ENCODE measurements at regions not wholly inside any gene's neighbourhood (a gene's known extent, or its start where the extent isn't known, plus 50 kb on each side); places are given as distances from the start of the nearest gene placed in this dataset.
A peak's percentile ranks its signal among the peaks of the same experiment; 100 is the strongest.
"Not testable (repeated sequence)": the region's sequence is repeated elsewhere in the genome, so short reads cannot be mapped to it uniquely, and the experiment has no call there.

- H3K4me1 Mint-ChIP-seq, result no peaks in the 10 kb centered on the region
- no peak overlapping the region for H3K27ac Mint-ChIP-seq
- H3K27me3 Mint-ChIP-seq, result no peaks in the 10 kb centered on the region
- no peak for DNase-seq
- no peak for ATAC-seq
- H3K4me3 Mint-ChIP-seq, result no peak overlapping the region
- no peaks in the 10 kb centered on the region for H3K9me3 Mint-ChIP-seq (ENCODE audit: low read depth)
- CTCF ChIA-PET, result interaction anchor here (1.1 kb wide), 1 partner anchor 26 kb away, joined by 3 read pairs; no protein-coding TSS in a partner anchor
- no peaks in the 10 kb centered on the region for H3K36me3 Mint-ChIP-seq
Observed at GRCh38 chr2:129821445-129821844, 158.0 kb upstream of the RAB6C start.

DNA sequence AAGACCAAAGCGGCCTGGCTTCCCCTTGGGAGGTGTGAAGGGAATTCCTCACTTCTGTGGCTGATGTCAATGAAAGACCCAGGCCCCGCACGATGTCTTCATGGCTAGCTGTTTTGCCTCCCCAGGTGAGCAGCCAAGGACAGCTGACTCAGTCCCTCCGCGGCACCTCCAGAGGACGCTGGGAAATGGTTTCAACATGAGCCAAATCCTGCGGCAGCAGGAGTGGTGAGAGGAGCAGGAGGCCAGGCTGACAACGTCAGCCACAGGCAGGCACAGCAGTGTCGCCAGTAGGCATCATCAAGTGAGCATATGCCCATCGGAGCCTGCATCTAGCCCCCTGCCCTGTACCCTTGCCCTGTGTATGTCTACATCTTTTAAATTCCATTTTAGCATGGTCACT lies 156.4 kb upstream of the RAB6C start:
- no peak overlapping the region for H3K27ac Mint-ChIP-seq
- DNase-seq, result no peak
- CTCF ChIA-PET, result no interaction called here
- H3K27me3 Mint-ChIP-seq, result no peaks in the 10 kb centered on the region
- no peaks in the 10 kb centered on the region for H3K36me3 Mint-ChIP-seq
- H3K4me3 Mint-ChIP-seq, result no peak overlapping the region
- ATAC-seq, result no peak
- H3K4me1 Mint-ChIP-seq, result no peaks in the 10 kb centered on the region
- no peaks in the 10 kb centered on the region for H3K9me3 Mint-ChIP-seq (ENCODE audit: low read depth)

DNA sequence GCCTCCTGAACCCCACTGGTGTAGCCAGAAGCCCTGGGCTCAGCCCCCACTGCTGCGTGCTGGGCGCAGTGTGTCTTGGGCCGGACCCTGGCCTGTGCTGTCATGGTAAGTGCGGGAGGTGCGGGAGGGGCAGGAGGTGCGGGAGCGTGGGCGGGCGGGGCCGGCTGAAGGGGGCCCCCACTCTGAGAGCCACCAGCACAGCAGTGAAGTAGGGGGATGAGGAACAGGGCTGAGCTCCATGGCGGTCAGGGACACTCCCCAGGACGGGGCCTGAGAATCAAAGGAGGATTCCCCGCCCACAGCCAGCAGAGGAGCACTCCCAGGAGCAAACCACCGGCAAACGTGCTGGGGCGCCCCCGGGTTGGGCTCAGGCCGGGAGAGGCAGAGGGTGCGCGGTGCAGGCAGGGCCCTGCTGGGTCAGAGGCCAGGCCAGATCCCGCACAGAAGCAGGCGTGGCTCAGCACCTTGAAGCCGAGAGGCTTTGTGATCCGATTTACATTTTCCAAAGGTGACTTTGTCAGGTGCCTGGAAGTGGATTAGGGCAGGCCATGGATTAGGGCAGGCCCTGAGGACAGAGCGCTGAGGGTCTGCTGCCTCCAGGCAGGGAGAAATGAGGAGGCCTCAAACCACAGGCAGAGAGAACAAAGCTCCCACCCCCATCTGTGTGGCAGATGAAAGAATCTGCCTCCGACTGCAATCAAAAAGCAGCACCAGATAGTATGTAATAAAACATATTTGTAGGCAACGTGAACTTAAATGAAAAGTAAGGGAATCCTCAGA lies 152.0 kb upstream of the RAB6C start:
- H3K9me3 Mint-ChIP-seq (ENCODE audit: low read depth), result peaks cover 6% of the 10 kb centered on the region
- DNase-seq (no peak), ATAC-seq (no peak)
- CTCF ChIA-PET, result no interaction called here
- no peak overlapping the region for H3K27ac Mint-ChIP-seq
- H3K4me1 Mint-ChIP-seq, result no peaks in the 10 kb centered on the region
- H3K27me3 Mint-ChIP-seq, result no peaks in the 10 kb centered on the region
- H3K36me3 Mint-ChIP-seq, result no peaks in the 10 kb centered on the region
- no peak overlapping the region for H3K4me3 Mint-ChIP-seq

DNA sequence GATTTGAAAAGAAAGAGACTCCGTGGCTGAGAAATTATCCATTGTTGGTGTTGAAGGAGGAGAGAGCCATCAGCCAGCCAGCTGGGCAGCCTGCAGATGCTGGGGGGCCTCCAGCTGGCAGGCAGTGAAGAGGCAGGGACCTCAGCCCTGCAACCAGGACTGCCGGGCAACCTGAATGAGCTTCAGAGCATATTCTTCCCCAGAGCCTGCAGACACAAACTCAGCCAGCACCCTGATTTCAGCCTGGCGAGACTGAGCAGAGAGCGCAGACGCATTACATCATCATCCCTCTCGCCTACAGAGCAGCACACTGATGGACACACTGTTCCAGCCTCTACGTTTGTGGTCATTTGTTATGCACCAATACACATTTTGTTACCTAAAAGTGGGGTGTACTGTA lies 150.7 kb upstream of the RAB6C start:
- Mint-ChIP-seq H3K4me1 (no peaks in the 10 kb centered on the region), H3K27ac (no peak overlapping the region), H3K9me3 (ENCODE audit: low read depth) (peaks cover 8% of the 10 kb centered on the region), H3K4me3 (no peak overlapping the region), H3K36me3 (no peaks in the 10 kb centered on the region), H3K27me3 (no peaks in the 10 kb centered on the region)
- CTCF ChIA-PET, result no interaction called here
- ATAC-seq (no peak), DNase-seq (no peak)

- H3K4me1 Mint-ChIP-seq, result no peaks in the 10 kb centered on the region
- ATAC-seq (no peak), DNase-seq (no peak)
- H3K4me3 Mint-ChIP-seq, result no peak overlapping the region
- peaks cover 8% of the 10 kb centered on the region for H3K9me3 Mint-ChIP-seq (ENCODE audit: low read depth)
- no peak overlapping the region for H3K27ac Mint-ChIP-seq
- no peaks in the 10 kb centered on the region for H3K27me3 Mint-ChIP-seq
- CTCF ChIA-PET, result no interaction called here
- H3K36me3 Mint-ChIP-seq, result no peaks in the 10 kb centered on the region
Observed at GRCh38 chr2:129829588-129829987, 149.9 kb upstream of the RAB6C start.

GRCh38 chr2:129831018-129831417 lies 148.4 kb upstream of the RAB6C start:
- CTCF ChIA-PET, result no interaction called here
- H3K27ac Mint-ChIP-seq, result no peak overlapping the region
- H3K27me3 Mint-ChIP-seq, result no peaks in the 10 kb centered on the region
- DNase-seq, result no peak
- no peaks in the 10 kb centered on the region for H3K4me1 Mint-ChIP-seq
- peaks cover 8% of the 10 kb centered on the region for H3K9me3 Mint-ChIP-seq (ENCODE audit: low read depth)
- H3K4me3 Mint-ChIP-seq, result no peak overlapping the region
- H3K36me3 Mint-ChIP-seq, result no peaks in the 10 kb centered on the region
- no peak for ATAC-seq

GRCh38 chr2:129833465-129833864 lies 146.0 kb upstream of the RAB6C start:
- H3K4me1 Mint-ChIP-seq; H3K4me3 Mint-ChIP-seq; H3K36me3 Mint-ChIP-seq; CTCF ChIA-PET; ATAC-seq; H3K27me3 Mint-ChIP-seq; H3K9me3 Mint-ChIP-seq (ENCODE audit: low read depth); H3K27ac Mint-ChIP-seq; DNase-seq: not testable (repeated sequence)

- DNase-seq (no peak), ATAC-seq (no peak)
- no peaks in the 10 kb centered on the region for H3K9me3 Mint-ChIP-seq (ENCODE audit: low read depth)
- peaks cover 3% of the 10 kb centered on the region for H3K27me3 Mint-ChIP-seq
- CTCF ChIA-PET, result interaction anchor here (1.5 kb wide), 1 partner anchor 25 kb away, joined by 3 read pairs; no protein-coding TSS in a partner anchor
- H3K27ac Mint-ChIP-seq, result no peak overlapping the region
- no peaks in the 10 kb centered on the region for H3K36me3 Mint-ChIP-seq
- no peak overlapping the region for H3K4me3 Mint-ChIP-seq
- no peaks in the 10 kb centered on the region for H3K4me1 Mint-ChIP-seq
Observed at GRCh38 chr2:129847043-129847442, 132.4 kb upstream of the RAB6C start.

DNA sequence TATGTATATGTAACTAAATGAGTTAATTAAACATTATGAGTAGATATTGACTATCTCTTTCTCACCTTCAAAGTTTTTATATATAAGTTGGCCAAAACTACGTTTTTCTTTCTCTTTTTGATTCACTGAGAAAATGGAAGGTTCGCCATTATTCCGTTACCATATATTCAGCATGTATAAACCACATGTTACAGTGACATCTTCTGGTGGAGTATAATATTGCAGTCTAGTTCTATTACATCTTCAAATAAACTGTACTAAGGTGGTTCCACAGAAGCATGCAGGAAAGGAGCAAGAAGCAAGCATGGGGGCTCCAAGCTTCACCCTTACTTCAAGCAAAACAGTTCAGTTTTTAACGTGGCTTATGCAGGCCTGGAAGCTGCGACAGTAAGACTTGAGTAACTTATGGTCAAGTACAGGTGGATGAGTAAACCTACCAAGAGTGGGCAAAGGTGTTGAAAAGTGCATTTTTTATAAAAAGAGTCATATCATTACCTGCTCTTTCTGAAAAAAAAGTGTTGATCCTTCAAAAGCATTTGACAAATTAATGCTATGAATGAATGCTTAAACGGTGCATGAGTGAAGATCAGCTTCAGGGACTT lies 129.8 kb upstream of the RAB6C start:
- Mint-ChIP-seq H3K27me3 (peaks cover 3% of the 10 kb centered on the region), H3K4me1 (no peaks in the 10 kb centered on the region), H3K4me3 (no peak overlapping the region), H3K27ac (no peak overlapping the region), H3K36me3 (no peaks in the 10 kb centered on the region), H3K9me3 (ENCODE audit: low read depth) (no peaks in the 10 kb centered on the region)
- CTCF ChIA-PET, result interaction anchor here (1.3 to 1.6 kb wide), 2 partner anchors 13 to 1113 kb away, joined by 3 to 4 read pairs; no protein-coding TSS in a partner anchor
- DNase-seq (no peak), ATAC-seq (peak; percentile 61)

DNA sequence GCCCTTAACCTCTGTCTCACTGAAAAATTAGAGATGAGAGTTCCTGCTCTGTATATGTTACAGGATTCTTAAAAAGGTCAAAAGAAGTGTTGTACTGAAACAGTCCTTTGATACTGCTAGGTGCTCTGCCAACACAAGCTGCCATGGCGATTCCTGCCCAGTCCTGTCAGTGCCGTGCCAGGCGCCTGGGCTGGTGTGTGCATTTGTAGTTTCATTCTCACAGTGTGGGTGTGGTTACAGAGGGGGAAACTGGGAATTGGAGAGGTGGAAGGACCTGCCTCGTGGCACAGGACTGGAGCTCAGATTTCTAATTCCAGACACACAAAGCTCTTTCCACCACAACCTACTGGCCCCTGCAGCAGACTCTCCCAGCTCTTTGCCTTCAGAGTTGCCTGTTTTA lies 122.3 kb upstream of the RAB6C start:
- H3K36me3 Mint-ChIP-seq, result no peaks in the 10 kb centered on the region
- H3K4me1 Mint-ChIP-seq, result no peaks in the 10 kb centered on the region

DNA sequence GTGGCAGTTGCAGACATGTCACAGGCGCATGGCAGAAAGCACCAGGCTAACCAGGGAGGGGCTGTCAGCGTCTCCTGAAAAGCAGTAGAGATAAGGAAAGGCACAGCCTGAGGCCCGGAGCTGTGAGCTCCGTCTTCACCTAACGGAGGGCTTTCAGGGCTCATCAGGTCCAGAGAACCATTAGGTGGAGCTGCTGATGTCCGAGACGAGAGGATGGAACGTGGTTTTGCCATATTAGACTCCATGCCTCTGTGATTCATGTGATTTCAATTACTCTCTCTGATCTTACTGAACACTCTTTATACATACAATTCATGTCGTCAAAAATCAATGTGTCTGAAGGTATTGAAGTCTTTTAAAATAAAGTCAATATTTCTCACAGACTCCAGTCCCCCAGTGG lies 120.3 kb upstream of the RAB6C start:
- H3K4me3 Mint-ChIP-seq, result no peak overlapping the region
- no peak overlapping the region for H3K27ac Mint-ChIP-seq
- no peaks in the 10 kb centered on the region for H3K9me3 Mint-ChIP-seq (ENCODE audit: low read depth)
- H3K36me3 Mint-ChIP-seq, result no peaks in the 10 kb centered on the region
- peaks cover 11% of the 10 kb centered on the region for H3K27me3 Mint-ChIP-seq
- DNase-seq, result no peak
- CTCF ChIA-PET, result no interaction called here
- ATAC-seq, result no peak
- H3K4me1 Mint-ChIP-seq, result no peaks in the 10 kb centered on the region

More for the DNA sequence above, 122.3 kb upstream of the RAB6C start:
- H3K27me3 Mint-ChIP-seq, result peaks cover 11% of the 10 kb centered on the region
- H3K9me3 Mint-ChIP-seq (ENCODE audit: low read depth), result no peaks in the 10 kb centered on the region
- CTCF ChIA-PET, result no interaction called here
- H3K27ac Mint-ChIP-seq, result no peak overlapping the region
- DNase-seq, result no peak
- no peak overlapping the region for H3K4me3 Mint-ChIP-seq
- no peak for ATAC-seq

- no peaks in the 10 kb centered on the region for H3K9me3 Mint-ChIP-seq (ENCODE audit: low read depth)
- H3K4me3 Mint-ChIP-seq, result no peak overlapping the region
- DNase-seq, result no peak
- H3K27ac Mint-ChIP-seq, result no peak overlapping the region
- H3K4me1 Mint-ChIP-seq, result no peaks in the 10 kb centered on the region
- peaks cover 11% of the 10 kb centered on the region for H3K27me3 Mint-ChIP-seq
- CTCF ChIA-PET, result no interaction called here
- no peak for ATAC-seq
- H3K36me3 Mint-ChIP-seq, result no peaks in the 10 kb centered on the region
Observed at GRCh38 chr2:129860088-129860487, 119.4 kb upstream of the RAB6C start.

- H3K27ac Mint-ChIP-seq, result no peak overlapping the region
- peaks cover 2% of the 10 kb centered on the region for H3K27me3 Mint-ChIP-seq
- no peaks in the 10 kb centered on the region for H3K4me1 Mint-ChIP-seq
- no peak for ATAC-seq
- no peaks in the 10 kb centered on the region for H3K9me3 Mint-ChIP-seq (ENCODE audit: low read depth)
- no peaks in the 10 kb centered on the region for H3K36me3 Mint-ChIP-seq
- H3K4me3 Mint-ChIP-seq, result no peak overlapping the region
- DNase-seq, result no peak
- CTCF ChIA-PET, result interaction anchor here (1.1 kb wide), 1 partner anchor 11 kb away, joined by 3 read pairs; no protein-coding TSS in a partner anchor
Observed at GRCh38 chr2:129861666-129862288, 117.7 kb upstream of the RAB6C start.

GRCh38 chr2:129862668-129863067 lies 116.8 kb upstream of the RAB6C start:
- Mint-ChIP-seq H3K4me3 (no peak overlapping the region), H3K27me3 (peaks cover 2% of the 10 kb centered on the region), H3K27ac (no peak overlapping the region), H3K9me3 (ENCODE audit: low read depth) (no peaks in the 10 kb centered on the region), H3K36me3 (no peaks in the 10 kb centered on the region), H3K4me1 (no peaks in the 10 kb centered on the region)
- CTCF ChIA-PET, result interaction anchor here (1.1 kb wide), 1 partner anchor 12 kb away, joined by 3 read pairs; no protein-coding TSS in a partner anchor
- DNase-seq, result no peak
- no peak for ATAC-seq

Measured in activated CD8-positive, alpha-beta memory T cell treated with anti-CD3 and anti-CD28 coated beads, Interleukin-2, amount 10 ng/mL, durations not matched to agents 7 days and 5 days (primary cell).